Colonic mucosa (tissue), 4 donors: ENCODE measurements at regions not wholly inside any gene's neighbourhood (a gene's known extent, or its start where the extent isn't known, plus 50 kb on each side); places are given as distances from the start of the nearest gene placed in this dataset.

Source experiments
- DNase-seq: peaks from one replicate; pipeline ENCODE4 v3.0.0-alpha.2; 2020
- H3K27ac ChIP-seq: fragments of 200-600 bp; one replicate; pipeline ENCODE4 v1.8.0; 2021
- H3K27me3 ChIP-seq: fragments of 200-600 bp; one replicate; pipeline ENCODE4 v1.8.0; 2021
- H3K36me3 ChIP-seq: fragments of 200-600 bp; one replicate; pipeline ENCODE4 v1.8.0; 2021
- H3K4me1 ChIP-seq: fragments of 200-600 bp; one replicate; pipeline ENCODE4 v1.8.0; 2021; ENCODE audit warnings: mild to moderate bottlenecking
- H3K4me3 ChIP-seq: fragments of 200-600 bp; one replicate; pipeline ENCODE4 v1.8.0; 2021
- H3K9ac ChIP-seq, 2 donors: one replicate each; pipeline ENCODE4 v1.7.0; 2013; ENCODE audit warnings: control low read depth in 2 of 2, low read depth in 2 of 2, low read length in 2 of 2
- H3K9me3 ChIP-seq: fragments of 200-600 bp; one replicate; pipeline ENCODE4 v1.8.0; 2021
- intact Hi-C: fragments of 100-400 bp; cut with DNase I; formaldehyde crosslinking; loops from one replicate; pipeline ENCODE4 v1.14.1; 2022
- TF ChIP-seq, protein P1 (sequence below): fragments of 200-600 bp; IDR thresholded peaks from one replicate; pipeline ENCODE4 v1.8.0; 2022; ENCODE audit warnings: antibody characterized with exemption, mild to moderate bottlenecking
- donor health status: healthy.
- donor health status: DM: no; HTN: no; CAD: no.
- donor health status: DM: no; HTN: no; CAD: no.

DNA sequence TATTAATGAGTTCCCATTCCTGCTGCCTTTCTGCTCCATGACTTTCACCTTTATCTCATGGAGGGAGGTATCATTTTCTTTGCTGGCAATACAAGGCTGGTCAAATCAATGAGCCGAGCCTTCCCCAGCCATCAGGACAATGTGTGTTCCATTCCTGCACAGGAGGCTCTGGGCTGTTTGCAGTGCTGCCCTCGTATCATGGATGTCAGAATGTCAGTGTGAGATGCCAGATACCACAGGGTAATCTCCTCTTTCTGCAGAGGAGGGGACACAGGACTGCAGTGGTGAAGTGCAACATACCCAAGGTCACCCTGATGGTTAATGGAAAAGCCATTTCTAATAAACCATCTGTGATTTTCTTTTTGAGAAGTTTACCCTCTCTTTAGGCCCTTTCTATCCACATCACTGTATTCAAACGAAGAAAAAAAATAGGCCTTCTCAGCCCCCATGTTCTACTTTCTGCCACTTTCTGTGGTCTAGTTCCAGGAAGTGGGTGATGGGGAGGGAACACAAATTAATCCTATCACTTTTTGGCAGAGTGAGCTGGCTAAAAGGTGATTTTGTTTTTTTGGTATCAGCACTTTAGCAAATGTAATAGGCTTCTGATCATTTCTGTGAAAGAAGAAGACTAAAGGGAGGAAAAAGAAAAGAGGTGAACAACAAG is 490.2 kb upstream of the BOD1L1 start:
- no peak overlapping the region for H3K9ac ChIP-seq
- no peaks in the 10 kb centered on the region for H3K4me1 ChIP-seq
- no peak for DNase-seq
- no peak overlapping the region for H3K27ac ChIP-seq
- intact Hi-C loops, result no loop called here
- no peaks in the 10 kb centered on the region for H3K27me3 ChIP-seq
- H3K9me3 ChIP-seq, result no peaks in the 10 kb centered on the region
- no peaks in the 10 kb centered on the region for H3K36me3 ChIP-seq
- TF ChIP-seq, protein P1, sequence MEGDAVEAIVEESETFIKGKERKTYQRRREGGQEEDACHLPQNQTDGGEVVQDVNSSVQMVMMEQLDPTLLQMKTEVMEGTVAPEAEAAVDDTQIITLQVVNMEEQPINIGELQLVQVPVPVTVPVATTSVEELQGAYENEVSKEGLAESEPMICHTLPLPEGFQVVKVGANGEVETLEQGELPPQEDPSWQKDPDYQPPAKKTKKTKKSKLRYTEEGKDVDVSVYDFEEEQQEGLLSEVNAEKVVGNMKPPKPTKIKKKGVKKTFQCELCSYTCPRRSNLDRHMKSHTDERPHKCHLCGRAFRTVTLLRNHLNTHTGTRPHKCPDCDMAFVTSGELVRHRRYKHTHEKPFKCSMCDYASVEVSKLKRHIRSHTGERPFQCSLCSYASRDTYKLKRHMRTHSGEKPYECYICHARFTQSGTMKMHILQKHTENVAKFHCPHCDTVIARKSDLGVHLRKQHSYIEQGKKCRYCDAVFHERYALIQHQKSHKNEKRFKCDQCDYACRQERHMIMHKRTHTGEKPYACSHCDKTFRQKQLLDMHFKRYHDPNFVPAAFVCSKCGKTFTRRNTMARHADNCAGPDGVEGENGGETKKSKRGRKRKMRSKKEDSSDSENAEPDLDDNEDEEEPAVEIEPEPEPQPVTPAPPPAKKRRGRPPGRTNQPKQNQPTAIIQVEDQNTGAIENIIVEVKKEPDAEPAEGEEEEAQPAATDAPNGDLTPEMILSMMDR, result no peak
- H3K4me3 ChIP-seq, result no peak overlapping the region

DNA sequence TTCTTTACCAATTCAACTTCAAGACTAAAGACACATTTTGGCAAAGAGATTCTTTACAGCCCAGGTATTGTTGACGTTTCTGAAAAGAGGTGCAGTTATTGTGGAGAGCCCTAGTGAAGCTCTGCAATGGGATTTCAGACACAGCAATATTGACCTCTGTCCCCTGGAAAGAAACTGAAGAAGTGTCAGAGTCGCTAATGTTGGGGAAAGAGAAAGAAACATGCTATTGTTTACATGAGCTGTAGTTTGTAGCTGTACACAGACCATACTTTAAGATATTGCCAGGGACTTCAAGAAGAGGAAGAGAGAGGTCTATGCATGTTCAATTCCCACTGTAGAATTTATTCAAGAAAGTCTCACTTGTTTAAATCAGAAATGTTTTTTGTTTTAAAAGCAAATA is 497.3 kb upstream of the BOD1L1 start:
- TF ChIP-seq, protein P1, result no peak
- no peak overlapping the region for H3K4me3 ChIP-seq
- no peaks in the 10 kb centered on the region for H3K27me3 ChIP-seq
- DNase-seq, result no peak
- no peak overlapping the region for H3K9ac ChIP-seq
- H3K36me3 ChIP-seq, result no peaks in the 10 kb centered on the region
- H3K9me3 ChIP-seq, result no peaks in the 10 kb centered on the region
- no peaks in the 10 kb centered on the region for H3K4me1 ChIP-seq
- intact Hi-C loops, result no loop called here
- no peak overlapping the region for H3K27ac ChIP-seq

DNA sequence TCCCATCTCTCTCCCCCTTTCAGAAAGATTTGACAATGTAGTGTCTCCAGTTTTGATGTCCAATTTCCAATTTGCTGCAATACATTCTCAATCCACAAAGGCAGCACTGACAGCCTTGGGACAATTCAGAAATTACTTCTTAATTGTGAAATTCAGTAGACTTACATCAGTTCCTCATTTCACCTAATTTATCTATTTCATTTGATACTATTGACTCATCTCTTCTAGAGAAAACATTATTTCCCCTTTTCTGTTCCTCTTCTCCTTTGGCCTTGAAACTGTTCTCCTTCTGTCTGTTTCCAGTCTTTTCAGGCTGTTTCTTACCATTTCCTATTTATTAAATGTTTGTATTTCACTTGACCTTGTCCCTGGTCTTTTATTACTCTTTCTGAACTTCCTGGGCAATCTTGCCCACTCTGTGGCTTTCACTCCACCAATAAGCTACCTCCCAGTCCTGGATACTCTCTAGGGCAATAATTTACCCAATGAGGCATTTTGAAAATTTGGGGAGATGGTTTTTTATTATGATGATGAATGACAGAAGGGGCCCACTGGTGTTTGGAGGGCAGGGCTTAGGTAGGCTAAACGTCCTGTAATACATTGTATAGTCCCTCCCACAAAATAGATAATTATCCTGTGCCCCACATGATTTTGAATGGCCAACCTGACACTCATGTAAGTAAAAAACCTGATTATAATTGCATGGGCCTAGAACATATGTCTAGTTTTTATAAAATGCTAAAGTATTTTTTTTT is 498.0 kb upstream of the BOD1L1 start:
- Histone ChIP-seq H3K27me3 (no peaks in the 10 kb centered on the region), H3K4me1 (no peaks in the 10 kb centered on the region), H3K27ac (no peak overlapping the region), H3K9me3 (no peaks in the 10 kb centered on the region), H3K36me3 (no peaks in the 10 kb centered on the region), H3K9ac (no peak overlapping the region), H3K4me3 (no peak overlapping the region)
- TF ChIP-seq, protein P1, result no peak
- DNase-seq, result no peak
- intact Hi-C loops, result no loop called here

DNA sequence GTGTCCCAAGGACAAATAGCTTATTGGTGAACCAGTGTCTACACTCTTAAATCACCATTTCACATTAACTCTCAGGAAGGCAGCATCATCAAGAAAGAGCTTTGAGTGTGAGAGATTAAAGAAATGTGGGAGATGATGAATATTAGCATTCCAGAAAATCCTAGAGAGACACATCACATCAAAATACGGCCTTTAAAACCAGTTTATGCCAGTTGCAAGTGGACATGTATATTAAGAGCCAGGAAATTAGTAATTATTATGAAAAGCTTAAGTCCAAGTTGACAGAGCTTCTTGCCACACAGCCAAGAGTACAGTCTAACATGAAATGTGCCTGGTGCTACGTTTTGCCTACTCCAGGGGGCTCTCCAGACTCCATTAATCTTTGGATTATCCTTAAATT is 503.0 kb upstream of the BOD1L1 start:
- TF ChIP-seq, protein P1, result no peak
- no peaks in the 10 kb centered on the region for H3K27me3 ChIP-seq
- H3K36me3 ChIP-seq, result no peaks in the 10 kb centered on the region
- no peaks in the 10 kb centered on the region for H3K9me3 ChIP-seq
- no peak overlapping the region for H3K4me3 ChIP-seq
- H3K4me1 ChIP-seq, result no peaks in the 10 kb centered on the region
- no peak overlapping the region for H3K9ac ChIP-seq
- intact Hi-C loops, result no loop called here
- DNase-seq, result no peak
- no peak overlapping the region for H3K27ac ChIP-seq

DNA sequence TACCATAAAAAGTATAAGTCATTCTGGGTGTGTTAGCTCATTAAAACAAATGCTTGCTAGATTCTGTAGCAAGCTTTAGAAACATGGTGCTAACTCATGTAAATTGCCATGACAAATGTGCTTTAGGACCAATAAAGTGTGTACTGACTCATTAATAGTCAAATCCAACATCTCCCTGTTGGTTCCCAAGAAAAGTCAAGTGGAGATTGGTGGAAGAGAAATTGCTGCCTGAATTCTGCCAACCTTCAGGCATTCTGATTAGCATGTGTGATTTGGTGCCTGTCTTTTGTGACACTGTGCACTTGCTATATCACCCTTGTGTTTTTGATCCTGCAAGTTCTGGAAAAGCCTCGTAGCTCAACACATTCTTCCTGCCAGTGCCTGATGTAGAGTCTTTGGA is 503.8 kb upstream of the BOD1L1 start:
- TF ChIP-seq, protein P1, result no peak
- DNase-seq, result no peak
- Histone ChIP-seq H3K36me3 (no peaks in the 10 kb centered on the region), H3K9me3 (no peaks in the 10 kb centered on the region), H3K9ac (no peak overlapping the region), H3K4me1 (no peaks in the 10 kb centered on the region), H3K27me3 (no peaks in the 10 kb centered on the region), H3K4me3 (no peak overlapping the region), H3K27ac (no peak overlapping the region)
- intact Hi-C loops, result no loop called here
